Skeletal muscle tissue (tissue), 3 donors: ENCODE measurements at regions not wholly inside any gene's neighbourhood (a gene's known extent, or its start where the extent isn't known, plus 50 kb on each side); places are given as distances from the start of the nearest gene placed in this dataset.

Experiments used
- H3K27ac ChIP-seq: one replicate; pipeline ENCODE4 v1.7.0; 2013; ENCODE audit warnings: mild to moderate bottlenecking, low read depth, low read length, inconsistent platforms
- H3K27me3 ChIP-seq, 3 donors: one replicate each; pipeline ENCODE4 v1.7.0; 2013; ENCODE audit warnings: low read length in 3 of 3; ENCODE audit not compliant: control insufficient read depth in 3 of 3, insufficient read depth in 3 of 3
- H3K36me3 ChIP-seq, 3 donors: one replicate each; pipeline ENCODE4 v1.7.0; 2013; ENCODE audit warnings: low read length in 3 of 3; ENCODE audit not compliant: control insufficient read depth in 3 of 3, insufficient read depth in 3 of 3
- H3K4me1 ChIP-seq, 3 donors: one replicate each; pipeline ENCODE4 v1.7.0; 2013; ENCODE audit warnings: low read length in 3 of 3, mild to moderate bottlenecking in 3 of 3; ENCODE audit not compliant: control insufficient read depth in 3 of 3, insufficient read depth in 3 of 3
- H3K4me3 ChIP-seq, 3 donors: one replicate each; pipeline ENCODE4 v1.7.0; 2013; ENCODE audit warnings: low read length in 3 of 3
- H3K9ac ChIP-seq, 3 donors: one replicate each; pipeline ENCODE4 v1.7.0; 2013; ENCODE audit warnings: low read length in 3 of 3, mild to moderate bottlenecking in 3 of 3, moderate library complexity in 2 of 3, low read depth in 1 of 3
- H3K9me3 ChIP-seq, 3 donors: one replicate each; pipeline ENCODE4 v1.7.0; 2013; ENCODE audit warnings: low read length in 3 of 3; ENCODE audit not compliant: control insufficient read depth in 3 of 3
- donor health status: Osteomylitis.

GRCh38 chr1:239732770-239733169 is 346.4 kb downstream of the CHRM3 start:
- H3K27me3 ChIP-seq = no peaks in the 10 kb centered on the region
- H3K36me3 ChIP-seq = no peaks in the 10 kb centered on the region
- no peak overlapping the region for H3K9ac ChIP-seq
- no peak overlapping the region for H3K27ac ChIP-seq
- no peaks in the 10 kb centered on the region for H3K9me3 ChIP-seq
- H3K4me1 ChIP-seq = no peaks in the 10 kb centered on the region
- no peak overlapping the region for H3K4me3 ChIP-seq

DNA sequence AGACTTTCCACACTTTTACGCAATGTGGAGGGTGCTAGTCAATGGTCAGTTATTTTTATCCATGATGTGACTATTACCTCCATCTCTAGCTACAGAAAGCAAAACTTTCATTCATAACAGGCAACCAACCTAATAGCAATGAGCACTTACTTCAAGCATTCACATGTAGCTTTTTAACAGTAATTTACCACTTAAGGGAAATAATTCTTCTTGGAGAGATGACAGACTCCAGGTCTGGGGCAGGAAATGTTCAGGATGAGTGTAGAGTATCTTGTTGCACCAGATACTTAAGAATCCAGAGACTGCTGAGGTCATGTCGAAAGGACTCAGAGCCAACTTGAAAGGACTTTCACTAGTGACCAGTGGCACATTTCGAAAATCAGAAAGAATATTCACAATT is 347.6 kb downstream of the CHRM3 start:
- no peak overlapping the region for H3K4me3 ChIP-seq
- H3K9ac ChIP-seq = no peak overlapping the region
- no peaks in the 10 kb centered on the region for H3K4me1 ChIP-seq
- H3K27me3 ChIP-seq = no peaks in the 10 kb centered on the region
- H3K9me3 ChIP-seq = no peaks in the 10 kb centered on the region
- no peak overlapping the region for H3K27ac ChIP-seq
- no peaks in the 10 kb centered on the region for H3K36me3 ChIP-seq

GRCh38 chr1:239735111-239735510 is 348.7 kb downstream of the CHRM3 start:
- H3K27ac ChIP-seq = no peak overlapping the region
- no peaks in the 10 kb centered on the region for H3K36me3 ChIP-seq
- no peaks in the 10 kb centered on the region for H3K9me3 ChIP-seq
- H3K4me1 ChIP-seq = no peaks in the 10 kb centered on the region
- no peaks in the 10 kb centered on the region for H3K27me3 ChIP-seq
- no peak overlapping the region for H3K4me3 ChIP-seq
- H3K9ac ChIP-seq = no peak overlapping the region

DNA sequence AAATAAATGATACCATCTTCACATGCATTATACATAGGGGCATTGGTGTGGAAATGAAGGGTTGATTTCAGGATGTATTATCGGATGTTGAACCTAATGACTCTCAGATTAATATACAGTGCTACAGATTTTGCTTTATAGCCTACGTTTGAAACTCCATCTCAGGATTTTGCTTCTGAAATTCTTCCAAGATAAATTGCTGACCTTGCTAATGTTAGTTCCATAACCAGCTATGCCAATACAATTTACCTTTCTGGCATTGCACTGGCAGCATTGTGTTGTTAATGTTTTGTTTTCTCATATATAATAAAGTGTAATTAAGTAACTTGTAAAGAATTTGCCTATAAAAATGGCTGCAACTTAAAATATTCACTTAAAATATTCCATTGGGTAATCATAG is 350.1 kb downstream of the CHRM3 start:
- H3K9me3 ChIP-seq = no peaks in the 10 kb centered on the region
- no peaks in the 10 kb centered on the region for H3K36me3 ChIP-seq
- H3K27ac ChIP-seq = no peak overlapping the region
- no peak overlapping the region for H3K9ac ChIP-seq
- no peaks in the 10 kb centered on the region for H3K4me1 ChIP-seq
- no peak overlapping the region for H3K4me3 ChIP-seq
- no peaks in the 10 kb centered on the region for H3K27me3 ChIP-seq

- H3K9ac ChIP-seq = no peak overlapping the region
- H3K36me3 ChIP-seq = no peaks in the 10 kb centered on the region
- H3K9me3 ChIP-seq = no peaks in the 10 kb centered on the region
- no peaks in the 10 kb centered on the region for H3K4me1 ChIP-seq
- no peak overlapping the region for H3K4me3 ChIP-seq
- no peaks in the 10 kb centered on the region for H3K27me3 ChIP-seq
- H3K27ac ChIP-seq = no peak overlapping the region
Measured at GRCh38 chr1:239739375-239739774, 352.3 kb upstream of the FMN2 start.

DNA sequence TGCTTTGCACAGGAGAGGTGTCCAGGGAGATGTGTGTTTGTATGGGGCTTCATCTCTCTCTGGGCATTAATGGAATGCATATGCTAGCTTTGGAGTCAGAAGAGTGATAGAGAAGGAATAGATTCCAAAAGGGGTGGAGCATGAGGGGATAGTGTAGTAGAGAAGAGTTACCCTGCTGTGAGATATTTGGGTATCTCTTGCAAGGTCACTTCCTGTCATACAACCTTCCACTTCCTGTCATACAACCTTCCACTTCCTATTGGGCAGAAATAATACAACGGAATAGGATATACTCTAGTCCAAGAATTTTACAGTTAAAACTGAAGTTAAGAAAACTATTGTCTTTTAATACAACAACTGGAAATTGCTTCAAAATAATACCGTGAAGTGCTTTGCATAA is 351.8 kb upstream of the FMN2 start:
- Histone ChIP-seq H3K4me3 (no peak overlapping the region), H3K36me3 (no peaks in the 10 kb centered on the region), H3K9ac (no peak overlapping the region), H3K4me1 (no peaks in the 10 kb centered on the region), H3K9me3 (no peaks in the 10 kb centered on the region), H3K27me3 (peaks cover 0 to 2% (median 0%) of the 10 kb centered on the region in 3 donors), H3K27ac (no peak overlapping the region)

GRCh38 chr1:239742416-239743109 is 349.1 kb upstream of the FMN2 start:
- Histone ChIP-seq H3K9me3 (no peaks in the 10 kb centered on the region), H3K27me3 (peaks cover 0 to 2% (median 0%) of the 10 kb centered on the region in 3 donors), H3K9ac (no peak overlapping the region), H3K4me3 (no peak overlapping the region), H3K36me3 (no peaks in the 10 kb centered on the region), H3K27ac (no peak overlapping the region), H3K4me1 (no peaks in the 10 kb centered on the region)

- Histone ChIP-seq H3K4me1 (no peaks in the 10 kb centered on the region), H3K27ac (no peak overlapping the region), H3K9me3 (no peaks in the 10 kb centered on the region), H3K36me3 (no peaks in the 10 kb centered on the region), H3K27me3 (peaks cover 0 to 2% (median 0%) of the 10 kb centered on the region in 3 donors), H3K4me3 (no peak overlapping the region), H3K9ac (no peak overlapping the region)
Measured at GRCh38 chr1:239744851-239745250, 346.8 kb upstream of the FMN2 start.

DNA sequence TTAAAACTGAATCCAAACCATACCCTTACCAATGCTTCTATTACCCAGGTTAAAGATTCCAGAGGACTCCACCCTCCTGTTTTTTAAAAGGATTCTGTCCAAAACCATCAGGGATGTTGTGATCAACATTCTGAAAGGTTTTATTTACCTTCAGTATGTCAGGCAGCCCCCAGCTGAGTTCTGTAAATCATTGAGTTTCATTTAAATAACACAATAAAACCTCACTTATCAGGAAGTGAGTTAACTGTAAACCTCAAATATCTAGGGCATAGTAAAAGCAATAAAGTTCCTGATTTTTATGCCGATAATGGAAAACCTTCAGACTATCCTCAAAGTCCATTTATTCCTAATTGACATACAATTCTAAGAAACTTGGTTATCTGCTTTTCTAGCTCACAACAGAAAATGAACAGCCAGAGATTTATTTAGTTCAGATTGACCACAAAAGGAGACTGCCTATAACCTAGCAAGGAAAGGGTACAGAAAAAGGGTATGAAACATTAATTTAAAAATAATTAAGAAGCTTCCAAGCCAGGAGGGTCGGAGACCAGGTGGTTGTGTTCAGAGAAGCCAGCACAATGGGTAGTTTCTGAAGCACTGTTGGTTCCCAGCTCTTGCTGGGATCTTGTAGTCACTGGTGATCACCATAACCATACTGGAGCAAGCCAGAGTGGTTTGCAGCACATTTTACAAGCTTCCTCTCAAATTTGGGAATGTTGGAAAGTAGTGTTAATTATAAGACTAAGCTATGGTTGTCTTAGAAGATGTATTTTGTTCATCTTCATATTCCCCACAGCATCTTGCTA is 336.4 kb upstream of the FMN2 start:
- Histone ChIP-seq H3K27me3 (no peaks in the 10 kb centered on the region), H3K9me3 (no peaks in the 10 kb centered on the region), H3K9ac (no peak overlapping the region), H3K36me3 (no peaks in the 10 kb centered on the region), H3K4me1 (no peaks in the 10 kb centered on the region), H3K27ac (no peak overlapping the region), H3K4me3 (no peak overlapping the region)

DNA sequence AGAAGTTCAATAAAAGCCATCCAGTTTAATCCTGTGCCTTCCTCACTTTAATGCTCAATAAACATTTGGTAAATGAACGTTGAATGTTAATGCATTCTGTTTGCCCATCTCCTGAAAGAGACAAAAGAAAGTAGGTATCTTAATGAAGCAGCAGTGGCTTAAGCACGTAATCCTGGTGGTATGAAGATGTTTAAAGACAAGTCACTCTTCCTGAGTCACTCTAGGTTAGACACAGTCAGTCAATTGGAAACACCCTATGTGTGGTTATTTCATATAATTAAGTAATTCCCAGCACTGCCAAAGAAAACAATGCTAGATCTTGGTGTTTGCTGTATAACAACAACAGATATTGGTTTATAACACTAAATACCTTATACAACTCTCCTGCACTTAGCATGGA is 334.0 kb upstream of the FMN2 start:
- Histone ChIP-seq H3K4me1 (no peaks in the 10 kb centered on the region), H3K4me3 (no peak overlapping the region), H3K27me3 (no peaks in the 10 kb centered on the region), H3K27ac (no peak overlapping the region), H3K9ac (no peak overlapping the region), H3K36me3 (no peaks in the 10 kb centered on the region), H3K9me3 (no peaks in the 10 kb centered on the region)
